ENCODE measurements at regions not wholly inside any gene's neighbourhood (a gene's known extent, or its start where the extent isn't known, plus 50 kb on each side); places are given as distances from the start of the nearest gene placed in this dataset.

DNA sequence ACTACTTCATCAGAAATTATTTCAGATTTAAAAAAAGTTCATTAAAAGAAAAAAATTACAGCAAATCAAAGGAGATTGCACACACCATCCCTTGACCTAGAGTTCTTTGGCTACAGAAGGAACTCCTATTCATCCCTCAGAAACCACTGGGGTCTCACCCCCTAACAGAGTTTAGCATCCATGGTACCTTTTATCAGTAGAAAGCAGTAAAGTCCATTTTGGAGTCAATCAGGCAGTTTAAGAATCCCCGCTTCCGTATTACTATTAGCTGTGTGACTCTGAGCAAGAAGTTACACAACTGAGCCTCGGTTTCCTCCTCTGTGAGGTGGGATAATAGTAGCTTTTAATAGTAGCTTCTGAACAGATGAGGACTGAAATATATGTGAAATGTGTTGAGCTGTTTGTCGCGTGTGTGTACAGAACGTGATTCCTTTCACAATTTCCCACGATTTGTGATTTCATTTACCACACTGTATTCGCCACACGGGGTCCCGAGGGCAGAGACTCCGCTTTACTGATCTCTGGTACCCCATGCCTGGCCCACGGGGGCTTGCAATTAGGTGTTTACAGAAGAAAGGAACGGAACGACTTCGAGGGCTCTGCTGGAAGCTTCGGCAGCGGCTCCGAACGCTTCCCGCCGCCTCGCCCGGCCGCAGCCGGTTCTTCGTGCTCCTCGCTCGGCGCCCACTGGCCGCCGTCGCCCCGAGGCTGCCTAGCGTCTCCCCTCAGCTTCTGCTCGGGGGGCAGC is 72.5 kb upstream of the ZBED5 start:
- no peaks in the 10 kb centered on the region for H3K9me3 ChIP-seq (ENCODE audit: severe bottlenecking)
- H3K4me3 ChIP-seq (ENCODE audit: low read depth, low read length) = peak overlapping the region; percentile 75
- TF ChIP-seq, protein P1, sequence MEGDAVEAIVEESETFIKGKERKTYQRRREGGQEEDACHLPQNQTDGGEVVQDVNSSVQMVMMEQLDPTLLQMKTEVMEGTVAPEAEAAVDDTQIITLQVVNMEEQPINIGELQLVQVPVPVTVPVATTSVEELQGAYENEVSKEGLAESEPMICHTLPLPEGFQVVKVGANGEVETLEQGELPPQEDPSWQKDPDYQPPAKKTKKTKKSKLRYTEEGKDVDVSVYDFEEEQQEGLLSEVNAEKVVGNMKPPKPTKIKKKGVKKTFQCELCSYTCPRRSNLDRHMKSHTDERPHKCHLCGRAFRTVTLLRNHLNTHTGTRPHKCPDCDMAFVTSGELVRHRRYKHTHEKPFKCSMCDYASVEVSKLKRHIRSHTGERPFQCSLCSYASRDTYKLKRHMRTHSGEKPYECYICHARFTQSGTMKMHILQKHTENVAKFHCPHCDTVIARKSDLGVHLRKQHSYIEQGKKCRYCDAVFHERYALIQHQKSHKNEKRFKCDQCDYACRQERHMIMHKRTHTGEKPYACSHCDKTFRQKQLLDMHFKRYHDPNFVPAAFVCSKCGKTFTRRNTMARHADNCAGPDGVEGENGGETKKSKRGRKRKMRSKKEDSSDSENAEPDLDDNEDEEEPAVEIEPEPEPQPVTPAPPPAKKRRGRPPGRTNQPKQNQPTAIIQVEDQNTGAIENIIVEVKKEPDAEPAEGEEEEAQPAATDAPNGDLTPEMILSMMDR (IDR thresholded peaks at IDR 0.05; ENCODE audit: low read depth, low read length) = no peak
- H3K27ac ChIP-seq = peak overlapping the region; percentile 97
- peak; percentile 27 for DNase-seq
- H3K36me3 ChIP-seq = no peaks in the 10 kb centered on the region
- no peaks in the 10 kb centered on the region for H3K27me3 ChIP-seq (ENCODE audit: insufficient read depth, low read depth, severe bottlenecking)

DNA sequence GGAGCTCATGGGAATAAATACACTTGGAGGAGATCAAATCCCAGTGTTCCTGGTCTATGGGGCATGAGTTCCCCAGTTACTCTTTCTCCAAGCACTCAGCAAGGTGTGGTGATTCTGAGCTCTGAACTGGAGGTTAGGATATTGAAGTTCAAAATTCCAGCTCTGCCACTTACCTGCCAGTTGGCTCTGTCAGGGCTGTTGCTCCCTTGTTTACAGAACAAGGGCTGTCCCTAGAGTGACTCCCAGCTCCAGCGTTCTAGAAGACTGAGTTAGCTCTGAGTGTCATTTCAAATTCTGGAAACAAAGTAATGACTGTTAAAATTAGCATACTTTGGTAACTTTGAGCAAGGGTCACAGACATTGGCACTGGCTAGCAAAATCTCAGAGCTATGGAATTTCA is 69.7 kb upstream of the ZBED5 start:
- TF ChIP-seq, protein P1 (IDR thresholded peaks at IDR 0.05; ENCODE audit: low read depth, low read length) = no peak

DNA sequence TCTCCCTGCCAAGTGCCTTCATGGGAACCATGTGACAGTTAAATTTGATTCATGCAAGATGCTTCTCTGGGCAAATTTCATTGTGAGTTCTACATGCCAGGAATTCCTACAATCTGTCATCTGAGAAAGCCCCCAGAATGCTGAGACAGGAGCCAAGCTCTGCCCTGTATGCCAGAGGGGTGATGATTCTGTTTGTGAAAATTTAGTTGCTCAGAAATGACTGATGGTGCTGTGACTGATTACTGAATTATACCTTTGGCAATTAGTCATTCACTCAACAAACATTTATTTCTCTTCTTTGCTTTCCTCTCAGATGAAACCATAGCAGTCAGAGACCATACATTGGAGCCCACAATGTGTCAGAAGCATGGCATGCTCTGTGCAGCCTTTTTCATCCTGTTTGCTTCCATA is 69.0 kb upstream of the ZBED5 start:
- Histone ChIP-seq H3K9me3 (ENCODE audit: severe bottlenecking) (no peaks in the 10 kb centered on the region), H3K36me3 (no peaks in the 10 kb centered on the region), H3K27ac (peak overlapping the region; percentile 84), H3K27me3 (ENCODE audit: insufficient read depth, low read depth, severe bottlenecking) (no peaks in the 10 kb centered on the region), H3K4me3 (ENCODE audit: low read depth, low read length) (no peak overlapping the region)
- TF ChIP-seq, protein P1 (IDR thresholded peaks at IDR 0.05; ENCODE audit: low read depth, low read length) = no peak
- DNase-seq = no peak

More for the DNA sequence above, 69.7 kb upstream of the ZBED5 start:
- H3K9me3 ChIP-seq (ENCODE audit: severe bottlenecking) = no peaks in the 10 kb centered on the region
- no peak overlapping the region for H3K27ac ChIP-seq
- no peak overlapping the region for H3K4me3 ChIP-seq (ENCODE audit: low read depth, low read length)
- H3K36me3 ChIP-seq = no peaks in the 10 kb centered on the region
- no peak for DNase-seq
- H3K27me3 ChIP-seq (ENCODE audit: insufficient read depth, low read depth, severe bottlenecking) = no peaks in the 10 kb centered on the region

DNA sequence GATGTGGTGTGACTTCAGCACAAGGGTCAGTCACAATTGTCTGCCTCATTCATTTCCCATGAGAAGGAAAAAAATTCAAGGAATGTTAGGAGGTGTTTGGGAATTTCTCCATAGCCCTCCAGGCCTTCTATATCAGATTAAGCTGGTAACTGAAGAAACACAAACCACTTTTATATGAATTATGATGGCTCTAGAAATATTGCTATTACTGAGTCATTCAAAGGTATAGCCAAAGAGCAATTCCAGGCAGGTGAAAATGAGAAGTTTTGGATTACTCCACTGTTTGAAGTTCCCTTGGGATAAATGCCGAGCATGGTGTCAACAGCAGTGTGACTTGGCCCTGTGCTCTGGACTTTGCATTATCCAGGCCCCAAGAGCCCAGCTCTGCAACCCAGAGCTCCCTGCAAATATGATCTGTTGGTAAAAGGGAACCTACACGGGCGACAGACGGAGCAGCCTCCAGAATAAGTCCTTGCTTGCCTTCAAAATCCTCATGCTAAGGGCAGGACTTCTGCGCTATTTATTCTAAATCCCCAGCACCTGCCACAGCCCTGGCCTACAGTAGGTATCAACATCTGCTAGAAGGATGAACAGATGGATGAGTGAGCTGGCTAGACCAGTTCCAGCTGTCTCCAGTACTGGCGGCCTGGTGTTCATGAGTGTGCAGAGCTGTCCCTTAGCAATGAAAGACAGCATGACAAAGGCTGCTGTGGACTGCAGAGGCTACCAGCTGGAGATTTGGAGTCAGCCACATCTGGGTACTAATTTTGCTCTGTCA is 67.5 kb upstream of the ZBED5 start:
- Histone ChIP-seq H3K36me3 (no peaks in the 10 kb centered on the region), H3K27me3 (ENCODE audit: insufficient read depth, low read depth, severe bottlenecking) (no peaks in the 10 kb centered on the region), H3K9me3 (ENCODE audit: severe bottlenecking) (no peaks in the 10 kb centered on the region), H3K4me3 (ENCODE audit: low read depth, low read length) (no peak overlapping the region), H3K27ac (peak overlapping the region; percentile 84)
- DNase-seq = peak; percentile 92
- TF ChIP-seq, protein P1 (IDR thresholded peaks at IDR 0.05; ENCODE audit: low read depth, low read length) = no peak

DNA sequence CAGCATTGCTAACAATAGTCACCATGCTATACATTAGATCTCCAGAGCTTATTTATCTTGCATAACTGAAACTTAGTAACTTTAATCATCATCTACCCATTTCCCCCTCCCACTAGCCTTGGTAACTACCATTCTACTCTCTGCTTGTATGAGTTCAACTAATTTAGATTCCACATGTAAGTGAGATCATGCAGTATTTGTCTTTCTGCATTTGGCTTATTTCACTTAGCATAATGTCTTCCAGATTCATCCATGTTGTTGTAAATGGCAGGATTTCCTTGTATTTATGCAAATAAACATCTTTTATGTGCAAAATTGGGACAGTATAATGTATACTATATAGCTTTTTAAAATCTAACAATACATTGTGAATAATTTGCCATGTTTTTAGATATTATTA is 66.0 kb upstream of the ZBED5 start:
- H3K36me3 ChIP-seq = no peaks in the 10 kb centered on the region
- TF ChIP-seq, protein P1 (IDR thresholded peaks at IDR 0.05; ENCODE audit: low read depth, low read length) = no peak
- no peak for DNase-seq
- H3K4me3 ChIP-seq (ENCODE audit: low read depth, low read length) = no peak overlapping the region
- H3K27me3 ChIP-seq (ENCODE audit: insufficient read depth, low read depth, severe bottlenecking) = no peaks in the 10 kb centered on the region
- peak overlapping the region; percentile 84 for H3K27ac ChIP-seq
- no peaks in the 10 kb centered on the region for H3K9me3 ChIP-seq (ENCODE audit: severe bottlenecking)
